HCT116 (cell line): ENCODE measurements at regions not wholly inside any gene's neighbourhood (a gene's known extent, or its start where the extent isn't known, plus 50 kb on each side); places are given as distances from the start of the nearest gene placed in this dataset.

ENCODE experiments used
- CTCF ChIP-seq, 3 experiments: fragments of 200-600 bp in 1 of 3; sonication (generic) in 1 of 3; IDR thresholded peaks in 2 of 3; conservative IDR thresholded peaks in 1 of 3; 2 replicates each; pipeline ENCODE4 v1.5.1; 2012 to 2017; ENCODE audit warnings: low read depth in 2 of 3, low read length in 2 of 3, antibody characterized with exemption in 1 of 3, borderline replicate concordance in 1 of 3, control low read depth in 1 of 3, mild to moderate bottlenecking in 1 of 3, mixed read lengths in 1 of 3, mixed run types in 1 of 3, moderate library complexity in 1 of 3; ENCODE audit not compliant: insufficient read depth in 1 of 3
- EGR1 ChIP-seq: IDR thresholded peaks from 2 replicates; pipeline ENCODE4 v1.6.1; 2012; ENCODE audit warnings: low read depth
- EZH2phosphoT487 ChIP-seq: fragments of 200-600 bp; IDR thresholded peaks from 2 replicates; pipeline ENCODE4 v1.6.1; 2018; ENCODE audit warnings: antibody characterized with exemption, borderline replicate concordance
- FOSL1 ChIP-seq: IDR thresholded peaks from 2 replicates; pipeline ENCODE4 v1.6.1; 2012; ENCODE audit warnings: low read depth
- JUND ChIP-seq: IDR thresholded peaks from 2 replicates; pipeline ENCODE4 v1.6.1; 2012
- MAX ChIP-seq: IDR thresholded peaks from 2 replicates; pipeline ENCODE4 v1.6.1; 2012
- POLR2A ChIP-seq: IDR thresholded peaks from 2 replicates; pipeline ENCODE4 v1.7.0; 2011; ENCODE audit warnings: borderline replicate concordance; ENCODE audit not compliant: insufficient read depth, insufficient read length; ENCODE audit errors: extremely low read depth
- POLR2AphosphoS5 ChIP-seq: IDR thresholded peaks from 2 replicates; pipeline ENCODE4 v1.6.1; 2011; ENCODE audit warnings: mild to moderate bottlenecking, low read depth, low read length, moderate library complexity
- RAD21 ChIP-seq: IDR thresholded peaks from 2 replicates; pipeline ENCODE4 v1.6.1; 2012; ENCODE audit warnings: low read depth, mild to moderate bottlenecking
- SRF ChIP-seq: IDR thresholded peaks from 2 replicates; pipeline ENCODE4 v1.6.1; 2012; ENCODE audit warnings: low read depth
- TCF7L2 ChIP-seq: IDR thresholded peaks from 2 replicates; pipeline ENCODE4 v1.7.0; 2011; ENCODE audit warnings: borderline replicate concordance, inconsistent platforms; ENCODE audit not compliant: insufficient read depth, insufficient read length; ENCODE audit errors: extremely low read depth
- YY1 ChIP-seq: IDR thresholded peaks from 2 replicates; pipeline ENCODE4 v1.6.1; 2011; ENCODE audit warnings: low read length, low read depth, moderate library complexity, mild to moderate bottlenecking; ENCODE audit not compliant: insufficient replicate concordance; ENCODE audit errors: extremely low read depth

GRCh38 chr19:5220361-5220760 lies 120.3 kb downstream of the PTPRS start:
- TF ChIP-seq POLR2A (no peak), MAX (no peak), EGR1 (no peak), EZH2phosphoT487 (no peak), JUND (no peak), CTCF (IDR thresholded peaks at IDR 0.05 in 2 of 3, conservative IDR thresholded peaks at IDR 0.05 in 1 of 3; ENCODE audit: borderline replicate concordance in 1 of 3, insufficient read depth in 1 of 3, low read depth in 2 of 3, low read length in 2 of 3) (no peak), FOSL1 (no peak), RAD21 (no peak), SRF (no peak), TCF7L2 (no peak), POLR2AphosphoS5 (no peak), YY1 (no peak)
